H9 (cell line): ENCODE measurements at regions not wholly inside any gene's neighbourhood (a gene's known extent, or its start where the extent isn't known, plus 50 kb on each side); places are given as distances from the start of the nearest gene placed in this dataset.

Experiments used
- DNase-seq: peaks from one replicate; pipeline ENCODE4 v3.0.0-alpha.2; 2017
- H2AFZ ChIP-seq: one replicate; pipeline ENCODE4 v1.6.1; 2013; ENCODE audit warnings: mild to moderate bottlenecking, low read length, control low read depth, moderate library complexity
- H2AK5ac ChIP-seq: 2 replicates; pipeline ENCODE4 v1.6.1; 2013; ENCODE audit warnings: low read length, control low read depth, mixed read lengths; ENCODE audit not compliant: insufficient read length
- H2BK120ac ChIP-seq: one replicate; pipeline ENCODE4 v1.6.1; 2013; ENCODE audit warnings: low read depth, mild to moderate bottlenecking, low read length, control low read depth, inconsistent platforms; ENCODE audit not compliant: poor library complexity, severe bottlenecking
- H2BK12ac ChIP-seq: 2 replicates; pipeline ENCODE4 v1.6.1; 2013; ENCODE audit warnings: low read length, control low read depth, mixed read lengths, low read depth; ENCODE audit not compliant: insufficient read length
- H2BK15ac ChIP-seq: 2 replicates; pipeline ENCODE4 v1.6.1; 2013; ENCODE audit warnings: low read depth, low read length, control low read depth
- H2BK20ac ChIP-seq: one replicate; pipeline ENCODE4 v1.6.1; 2013; ENCODE audit warnings: low read depth, mild to moderate bottlenecking, low read length, control low read depth, inconsistent platforms; ENCODE audit not compliant: poor library complexity, severe bottlenecking
- H2BK5ac ChIP-seq: 2 replicates; pipeline ENCODE4 v1.6.1; 2013; ENCODE audit warnings: low read length, control low read depth, mixed read lengths; ENCODE audit not compliant: insufficient read length
- H3K14ac ChIP-seq: 2 replicates; pipeline ENCODE4 v1.6.1; 2013; ENCODE audit warnings: low read length, control low read depth; ENCODE audit not compliant: insufficient read depth
- H3K18ac ChIP-seq: 2 replicates; pipeline ENCODE4 v1.6.1; 2013; ENCODE audit warnings: low read depth, mild to moderate bottlenecking, mixed read lengths, low read length, control low read depth; ENCODE audit not compliant: insufficient read length
- H3K23ac ChIP-seq: 2 replicates; pipeline ENCODE4 v1.6.1; 2013; ENCODE audit warnings: low read length, control low read depth, mixed read lengths, low read depth; ENCODE audit not compliant: insufficient read length
- H3K23me2 ChIP-seq: 2 replicates; pipeline ENCODE4 v1.6.1; 2013; ENCODE audit warnings: low read depth, mild to moderate bottlenecking, mixed read lengths, low read length, control low read depth; ENCODE audit not compliant: insufficient read length, poor library complexity, severe bottlenecking
- H3K27ac ChIP-seq: 2 replicates; pipeline ENCODE4 v1.5.1; 2013; ENCODE audit warnings: low read length, control low read depth, mixed read lengths, low read depth; ENCODE audit not compliant: insufficient read length
- H3K27me3 ChIP-seq: 2 replicates; pipeline ENCODE4 v1.6.1; 2013; ENCODE audit warnings: low read length, control low read depth, inconsistent platforms; ENCODE audit not compliant: insufficient read depth
- H3K4ac ChIP-seq: 2 replicates; pipeline ENCODE4 v1.6.1; 2013; ENCODE audit warnings: low read depth, mild to moderate bottlenecking, control low read depth, inconsistent platforms, low read length, moderate library complexity
- H3K4me1 ChIP-seq: 2 replicates; pipeline ENCODE4 v1.6.1; 2013; ENCODE audit warnings: low read length, control low read depth, inconsistent platforms; ENCODE audit not compliant: insufficient read depth
- H3K4me2 ChIP-seq: 2 replicates; pipeline ENCODE4 v1.6.1; 2013; ENCODE audit warnings: low read length, control low read depth, mixed read lengths; ENCODE audit not compliant: insufficient read length, insufficient read depth
- H3K56ac ChIP-seq: 2 replicates; pipeline ENCODE4 v1.6.1; 2013; ENCODE audit warnings: low read depth, mild to moderate bottlenecking, mixed read lengths, low read length, control low read depth; ENCODE audit not compliant: insufficient read length
- H3K79me1 ChIP-seq: 2 replicates; pipeline ENCODE4 v1.6.1; 2013; ENCODE audit warnings: low read depth, mild to moderate bottlenecking, moderate library complexity, low read length, control low read depth, inconsistent platforms; ENCODE audit not compliant: insufficient read depth, poor library complexity, severe bottlenecking
- H3K79me2 ChIP-seq: 2 replicates; pipeline ENCODE4 v1.6.1; 2013; ENCODE audit warnings: low read length, control low read depth, inconsistent platforms; ENCODE audit not compliant: insufficient read depth
- H3K9ac ChIP-seq: 2 replicates; pipeline ENCODE4 v1.6.1; 2013; ENCODE audit warnings: low read length, control low read depth, mixed read lengths; ENCODE audit not compliant: insufficient read length; ENCODE audit errors: extremely low read depth
- H3K9me3 ChIP-seq: one replicate; pipeline ENCODE4 v1.6.1; 2013; ENCODE audit warnings: low read depth, low read length, inconsistent platforms; ENCODE audit not compliant: control insufficient read depth
- H3T11ph ChIP-seq: one replicate; pipeline ENCODE4 v1.6.1; 2013; ENCODE audit warnings: mild to moderate bottlenecking, low read length, control low read depth, inconsistent platforms
- H4K20me1 ChIP-seq: one replicate; pipeline ENCODE4 v1.6.1; 2013; ENCODE audit not compliant: control insufficient read depth, insufficient read length, insufficient read depth
- H4K5ac ChIP-seq: 2 replicates; pipeline ENCODE4 v1.6.1; 2013; ENCODE audit warnings: low read depth, mild to moderate bottlenecking, mixed read lengths, low read length, control low read depth; ENCODE audit not compliant: insufficient read length
- H4K8ac ChIP-seq: replicated peaks from 2 replicates; pipeline ENCODE4 v1.6.1; 2013; ENCODE audit warnings: low read length, control low read depth, mixed read lengths, low read depth; ENCODE audit not compliant: insufficient read length
- H4K91ac ChIP-seq: 2 replicates; pipeline ENCODE4 v1.6.1; 2013; ENCODE audit warnings: low read depth, mild to moderate bottlenecking, moderate library complexity, mixed read lengths, low read length, control low read depth; ENCODE audit not compliant: insufficient read length
- H3K27ac Mint-ChIP-seq, 3 experiments: 2 replicates in 2 of 3; 3 replicates in 1 of 3; pipeline ENCODE4 v1.8.0; 2020 to 2021; ENCODE audit warnings: mixed read lengths in 3 of 3, mild to moderate bottlenecking in 1 of 3, moderate library complexity in 1 of 3
- H3K27me3 Mint-ChIP-seq: 2 replicates; pipeline ENCODE4 v1.8.0; 2021; ENCODE audit warnings: low read depth, mild to moderate bottlenecking, moderate library complexity, mixed read lengths
- H3K36me3 Mint-ChIP-seq, 3 experiments: 2 replicates in 2 of 3; 3 replicates in 1 of 3; pipeline ENCODE4 v1.8.0; 2020 to 2021; ENCODE audit warnings: low read depth in 3 of 3, mixed read lengths in 3 of 3; ENCODE audit not compliant: insufficient read depth in 1 of 3
- H3K4me1 Mint-ChIP-seq, 2 experiments: 2 replicates each; pipeline ENCODE4 v1.8.0; 2020; ENCODE audit warnings: mixed read lengths in 2 of 2
- H3K4me3 Mint-ChIP-seq, 2 experiments: 2 replicates in 1 of 2; 3 replicates in 1 of 2; pipeline ENCODE4 v1.8.0; 2020 to 2021; ENCODE audit warnings: mild to moderate bottlenecking in 2 of 2, mixed read lengths in 2 of 2, moderate library complexity in 1 of 2
- H3K9me3 Mint-ChIP-seq, 2 experiments: 2 replicates in 1 of 2; 3 replicates in 1 of 2; pipeline ENCODE4 v1.8.0; 2020; ENCODE audit warnings: mild to moderate bottlenecking in 2 of 2, mixed read lengths in 2 of 2, moderate library complexity in 1 of 2
- CTCF ChIP-seq: fragments of 200-600 bp; sonication (generic); conservative IDR thresholded peaks from 3 replicates; pipeline ENCODE4 v1.8.0; 2021; ENCODE audit warnings: antibody characterized with exemption, mild to moderate bottlenecking
- WGBS: extraction: QIAGEN DNeasy Blood & Tissue Kit; methylation state at CpG from one replicate; pipeline ENCODE4 v1.1.7; 2013; ENCODE audit warnings: missing lambda C conversion rate, low lambda C conversion rate, mixed read lengths; ENCODE audit not compliant: insufficient read length; ENCODE audit errors: extremely low coverage; 5-methylcytosine and 5-hydroxymethylcytosine counted together

GRCh38 chr15:96790004-96790403 is 459.5 kb downstream of the NR2F2 start:
- no peak overlapping the region for H3K14ac ChIP-seq
- H2BK20ac ChIP-seq = no peak overlapping the region
- no CpG with 5 or more reads among the region's 2 CpGs for WGBS
- H2AFZ ChIP-seq = no peak overlapping the region
- no peak overlapping the region for H3K18ac ChIP-seq
- H4K8ac ChIP-seq = no peak overlapping the region
- H2BK120ac ChIP-seq = no peak overlapping the region
- H3K4me1 ChIP-seq = no peaks in the 10 kb centered on the region
- no peak overlapping the region for H3K4me2 ChIP-seq
- H3K9me3 ChIP-seq = no peaks in the 10 kb centered on the region
- no peak overlapping the region for H3K23ac ChIP-seq
- H3K27me3 Mint-ChIP-seq = peaks cover 2% of the 10 kb centered on the region
- no peak overlapping the region for H3K4me3 Mint-ChIP-seq
- no peak overlapping the region for H2BK15ac ChIP-seq
- H2BK5ac ChIP-seq = no peak overlapping the region
- H3K79me1 ChIP-seq = no peaks in the 10 kb centered on the region
- H3K4me1 Mint-ChIP-seq = no peaks in the 10 kb centered on the region
- no peak for TF ChIP-seq CTCF
- no peak for DNase-seq
- no peaks in the 10 kb centered on the region for H3K36me3 Mint-ChIP-seq
- no peaks in the 10 kb centered on the region for H3K9me3 Mint-ChIP-seq
- no peak overlapping the region for H3K56ac ChIP-seq
- H2BK12ac ChIP-seq = no peak overlapping the region
- H2AK5ac ChIP-seq = no peak overlapping the region
- H3K9ac ChIP-seq = no peak overlapping the region
- no peaks in the 10 kb centered on the region for H3K79me2 ChIP-seq
- no peak overlapping the region for H4K91ac ChIP-seq
- no peaks in the 10 kb centered on the region for H3K27me3 ChIP-seq
- no peak overlapping the region for H3K4ac ChIP-seq
- no peak overlapping the region for H4K5ac ChIP-seq
- H3K27ac Mint-ChIP-seq = no peak overlapping the region
- H3K27ac ChIP-seq = no peak overlapping the region
- H3K23me2 ChIP-seq = no peaks in the 10 kb centered on the region
- no peaks in the 10 kb centered on the region for H4K20me1 ChIP-seq
- no peak overlapping the region for H3T11ph ChIP-seq
